ENCODE measurements at regions not wholly inside any gene's neighbourhood (a gene's known extent, or its start where the extent isn't known, plus 50 kb on each side); places are given as distances from the start of the nearest gene placed in this dataset.
A peak's percentile ranks its signal among the peaks of the same experiment; 100 is the strongest.

DNA sequence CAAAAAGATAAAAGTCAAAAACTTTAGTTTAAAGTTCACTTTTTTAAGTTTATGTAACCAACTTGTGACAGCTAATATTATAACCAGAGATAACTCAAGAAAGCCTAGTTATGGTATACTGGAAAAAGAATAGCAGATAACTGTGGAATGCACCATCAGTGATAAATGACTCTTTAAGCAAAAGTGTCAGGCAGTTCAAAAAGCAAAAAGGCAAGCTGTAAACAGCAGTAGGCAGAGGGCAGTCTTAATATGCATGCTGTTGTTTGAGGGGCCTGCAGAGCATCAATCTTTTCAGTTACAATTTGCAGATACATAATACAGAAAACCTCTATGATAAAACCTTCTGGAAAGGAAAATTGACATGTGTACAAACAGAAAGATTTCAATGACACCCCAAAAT lies 81.8 kb upstream of the JADE1 start:
- Histone ChIP-seq H3K4me1 (peaks cover 51% of the 10 kb centered on the region), H3K4me3 (ENCODE audit: low read depth, low read length) (no peak overlapping the region), H3K36me3 (ENCODE audit: control insufficient read depth, insufficient read depth, low read length) (no peaks in the 10 kb centered on the region), H3K27me3 (replicated peaks; ENCODE audit: control insufficient read depth, insufficient read depth, low read length) (no peaks in the 10 kb centered on the region), H3K9me3 (no peaks in the 10 kb centered on the region)
- no peak for DNase-seq
- Mint-ChIP-seq H3K9me3 (ENCODE audit: unreplicated experiment) (no peaks in the 10 kb centered on the region), H3K36me3 (ENCODE audit: insufficient read depth, unreplicated experiment) (no peaks in the 10 kb centered on the region), H3K4me3 (ENCODE audit: unreplicated experiment) (no peak overlapping the region), H3K4me1 (ENCODE audit: low read depth, unreplicated experiment) (peaks cover 18% of the 10 kb centered on the region), H3K27ac (ENCODE audit: unreplicated experiment) (peak overlapping the region; percentile 21), H3K27me3 (ENCODE audit: insufficient read depth, unreplicated experiment) (no peaks in the 10 kb centered on the region)
- BruUV-seq (replicated peaks) = no TSS peak
- CTCF ChIA-PET = no interaction called here
- intact Hi-C loops (cut with micrococcal nuclease; ENCODE audit: unreplicated experiment) = loop anchor here (5.0 kb wide), 2 partner anchors 50 to 155 kb away; no protein-coding TSS in a partner anchor
- POLR2A ChIA-PET = no interaction called here
- TF ChIP-seq, protein P1, sequence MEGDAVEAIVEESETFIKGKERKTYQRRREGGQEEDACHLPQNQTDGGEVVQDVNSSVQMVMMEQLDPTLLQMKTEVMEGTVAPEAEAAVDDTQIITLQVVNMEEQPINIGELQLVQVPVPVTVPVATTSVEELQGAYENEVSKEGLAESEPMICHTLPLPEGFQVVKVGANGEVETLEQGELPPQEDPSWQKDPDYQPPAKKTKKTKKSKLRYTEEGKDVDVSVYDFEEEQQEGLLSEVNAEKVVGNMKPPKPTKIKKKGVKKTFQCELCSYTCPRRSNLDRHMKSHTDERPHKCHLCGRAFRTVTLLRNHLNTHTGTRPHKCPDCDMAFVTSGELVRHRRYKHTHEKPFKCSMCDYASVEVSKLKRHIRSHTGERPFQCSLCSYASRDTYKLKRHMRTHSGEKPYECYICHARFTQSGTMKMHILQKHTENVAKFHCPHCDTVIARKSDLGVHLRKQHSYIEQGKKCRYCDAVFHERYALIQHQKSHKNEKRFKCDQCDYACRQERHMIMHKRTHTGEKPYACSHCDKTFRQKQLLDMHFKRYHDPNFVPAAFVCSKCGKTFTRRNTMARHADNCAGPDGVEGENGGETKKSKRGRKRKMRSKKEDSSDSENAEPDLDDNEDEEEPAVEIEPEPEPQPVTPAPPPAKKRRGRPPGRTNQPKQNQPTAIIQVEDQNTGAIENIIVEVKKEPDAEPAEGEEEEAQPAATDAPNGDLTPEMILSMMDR (IDR thresholded peaks at IDR 0.05; ENCODE audit: insufficient read depth in 1 of 2, low read depth in 1 of 2, low read length in 1 of 2, severe bottlenecking in 1 of 2, unreplicated experiment in 1 of 2) = no peak

DNA sequence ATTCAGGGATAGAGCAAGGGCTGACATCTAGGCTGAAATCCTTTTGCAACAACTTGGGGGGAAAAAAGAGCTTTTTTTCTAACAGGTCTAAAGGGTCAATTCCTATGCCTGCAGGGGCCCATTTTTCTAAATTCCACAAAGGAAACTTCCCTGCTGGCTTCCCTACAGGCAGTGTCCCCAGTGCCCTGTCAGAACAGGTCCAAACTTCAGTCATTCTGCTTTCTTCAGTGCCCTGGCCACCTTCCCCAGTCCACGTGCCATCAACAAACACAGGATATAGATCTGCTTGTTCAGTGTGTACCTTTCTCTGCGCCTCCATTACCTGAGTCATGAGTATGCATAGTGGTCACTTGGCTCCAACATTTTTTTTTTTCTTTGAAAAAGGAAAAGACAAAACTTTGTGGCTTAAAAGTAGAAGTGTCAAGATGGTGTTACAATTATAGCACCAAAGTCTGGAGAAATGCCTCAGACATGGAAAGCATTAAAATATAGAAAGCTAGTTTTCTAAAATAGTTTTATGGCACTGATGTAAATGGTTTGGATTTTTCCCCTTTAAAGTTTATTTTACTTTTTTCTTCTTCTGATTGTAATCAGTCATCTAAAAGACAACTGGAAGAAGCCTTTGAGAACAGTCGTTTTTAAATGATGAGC lies 84.0 kb upstream of the JADE1 start:
- BruUV-seq (replicated peaks) = no TSS peak
- no peaks in the 10 kb centered on the region for H3K9me3 ChIP-seq
- peaks cover 64% of the 10 kb centered on the region for H3K4me1 ChIP-seq
- intact Hi-C loops (cut with micrococcal nuclease; ENCODE audit: unreplicated experiment) = loop anchor here (5.0 kb wide), 2 partner anchors 52 to 153 kb away; no protein-coding TSS in a partner anchor
- H3K27me3 ChIP-seq (replicated peaks; ENCODE audit: control insufficient read depth, insufficient read depth, low read length) = no peaks in the 10 kb centered on the region
- Mint-ChIP-seq H3K9me3 (ENCODE audit: unreplicated experiment) (no peaks in the 10 kb centered on the region), H3K4me3 (ENCODE audit: unreplicated experiment) (no peak overlapping the region), H3K36me3 (ENCODE audit: insufficient read depth, unreplicated experiment) (no peaks in the 10 kb centered on the region), H3K27ac (ENCODE audit: unreplicated experiment) (no peak overlapping the region), H3K27me3 (ENCODE audit: insufficient read depth, unreplicated experiment) (no peaks in the 10 kb centered on the region), H3K4me1 (ENCODE audit: low read depth, unreplicated experiment) (peaks cover 26% of the 10 kb centered on the region)
- TF ChIP-seq, protein P1 (IDR thresholded peaks at IDR 0.05; ENCODE audit: insufficient read depth in 1 of 2, low read depth in 1 of 2, low read length in 1 of 2, severe bottlenecking in 1 of 2, unreplicated experiment in 1 of 2) = no peak
- CTCF ChIA-PET = no interaction called here
- no peaks in the 10 kb centered on the region for H3K36me3 ChIP-seq (ENCODE audit: control insufficient read depth, insufficient read depth, low read length)
- no peak for DNase-seq
- no peak overlapping the region for H3K4me3 ChIP-seq (ENCODE audit: low read depth, low read length)
- POLR2A ChIA-PET = interaction anchor here (0.6 to 1.0 kb wide), 2 partner anchors 86 to 271 kb away, joined by 3 to 4 read pairs; no protein-coding TSS in a partner anchor

DNA sequence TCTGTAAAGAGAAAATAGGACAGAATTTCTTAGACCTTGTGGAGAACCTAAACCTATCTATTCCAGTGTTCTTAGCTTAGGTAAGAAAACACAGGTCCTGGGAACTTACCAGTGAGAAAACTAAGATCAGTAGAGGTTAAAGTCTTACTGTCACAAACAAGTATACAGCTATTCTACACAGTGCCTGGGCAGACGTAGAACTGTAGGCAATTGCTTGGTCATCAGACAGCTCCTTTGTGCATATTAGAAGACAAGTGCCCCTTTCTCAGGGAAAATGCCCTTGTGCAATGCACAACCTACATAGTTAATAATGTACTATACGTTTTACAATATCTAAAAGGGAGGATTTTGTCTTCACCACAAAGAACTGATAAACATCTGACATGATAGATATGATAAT lies 86.6 kb upstream of the JADE1 start:
- no peak overlapping the region for H3K27ac Mint-ChIP-seq (ENCODE audit: unreplicated experiment)
- Histone ChIP-seq H3K4me1 (peaks cover 65% of the 10 kb centered on the region), H3K9me3 (no peaks in the 10 kb centered on the region; the same call in 1 of the 2 replicates), H3K27me3 (replicated peaks; ENCODE audit: control insufficient read depth, insufficient read depth, low read length) (no peaks in the 10 kb centered on the region), H3K36me3 (ENCODE audit: control insufficient read depth, insufficient read depth, low read length) (no peaks in the 10 kb centered on the region), H3K4me3 (ENCODE audit: low read depth, low read length) (no peak overlapping the region)
- TF ChIP-seq, protein P1 (IDR thresholded peaks at IDR 0.05; ENCODE audit: insufficient read depth in 1 of 2, low read depth in 1 of 2, low read length in 1 of 2, severe bottlenecking in 1 of 2, unreplicated experiment in 1 of 2) = no peak
- intact Hi-C loops (cut with micrococcal nuclease; ENCODE audit: unreplicated experiment) = no loop called here
- H3K4me1 Mint-ChIP-seq (ENCODE audit: low read depth, unreplicated experiment) = peaks cover 26% of the 10 kb centered on the region
- H3K9me3 Mint-ChIP-seq (ENCODE audit: unreplicated experiment) = no peaks in the 10 kb centered on the region
- no peaks in the 10 kb centered on the region for H3K27me3 Mint-ChIP-seq (ENCODE audit: insufficient read depth, unreplicated experiment)
- POLR2A ChIA-PET = no interaction called here
- no TSS peak for BruUV-seq (replicated peaks)
- CTCF ChIA-PET = no interaction called here
- H3K36me3 Mint-ChIP-seq (ENCODE audit: insufficient read depth, unreplicated experiment) = no peaks in the 10 kb centered on the region
- DNase-seq = no peak
- no peak overlapping the region for H3K4me3 Mint-ChIP-seq (ENCODE audit: unreplicated experiment)

Measured in Caco-2 (cell line).